ENCODE measurements at regions not wholly inside any gene's neighbourhood (a gene's known extent, or its start where the extent isn't known, plus 50 kb on each side); places are given as distances from the start of the nearest gene placed in this dataset.

- WGBS, 2 experiments (ENCODE audit: insufficient coverage in 2 of 2): 81 to 87% methylated on average over 4 to 5 of the region's 8 CpGs
Measured at GRCh38 chr6:22027040-22027725, 269.7 kb downstream of the PRL start.

GRCh38 chr6:22028403-22029090, 268.3 kb downstream of the PRL start:
- 86 to 97% methylated on average over 4 to 5 of the region's 7 CpGs for WGBS, 2 experiments (ENCODE audit: insufficient coverage in 2 of 2)
- no peaks in the 10 kb centered on the region for H3K36me3 ChIP-seq (ENCODE audit: control insufficient read depth, insufficient read depth, low read length)

More at GRCh38 chr6:22027040-22027725, 269.7 kb downstream of the PRL start:
- Histone ChIP-seq H3K9me3 (ENCODE audit: control insufficient read depth, low read length) (peaks cover 5% of the 10 kb centered on the region), H3K36me3 (ENCODE audit: control insufficient read depth, insufficient read depth, low read length) (peaks cover 7% of the 10 kb centered on the region), H3K27ac (ENCODE audit: low read depth, low read length, severe bottlenecking) (peak overlapping the region; percentile 90), H3K4me1 (ENCODE audit: control insufficient read depth, insufficient read depth, low read length, poor library complexity, severe bottlenecking) (peaks cover 47% of the 10 kb centered on the region), H3K4me3 (ENCODE audit: extremely low read depth, insufficient read depth, low read length, poor library complexity, severe bottlenecking) (no peak overlapping the region)

GRCh38 chr6:22029171-22029570, 267.7 kb downstream of the PRL start:
- 80 to 83% methylated on average over 1 of the region's 2 CpGs for WGBS, 2 experiments (ENCODE audit: insufficient coverage in 2 of 2)
- no peaks in the 10 kb centered on the region for H3K9me3 ChIP-seq (ENCODE audit: control insufficient read depth, low read length)
- no peak overlapping the region for H3K27ac ChIP-seq (ENCODE audit: low read depth, low read length, severe bottlenecking)
- no peak overlapping the region for H3K4me3 ChIP-seq (ENCODE audit: extremely low read depth, insufficient read depth, low read length, poor library complexity, severe bottlenecking)
- no peaks in the 10 kb centered on the region for H3K36me3 ChIP-seq (ENCODE audit: control insufficient read depth, insufficient read depth, low read length)
- peaks cover 38% of the 10 kb centered on the region for H3K4me1 ChIP-seq (ENCODE audit: control insufficient read depth, insufficient read depth, low read length, poor library complexity, severe bottlenecking)

More at GRCh38 chr6:22028403-22029090, 268.3 kb downstream of the PRL start:
- Histone ChIP-seq H3K9me3 (ENCODE audit: control insufficient read depth, low read length) (no peaks in the 10 kb centered on the region), H3K4me1 (ENCODE audit: control insufficient read depth, insufficient read depth, low read length, poor library complexity, severe bottlenecking) (peaks cover 44% of the 10 kb centered on the region), H3K4me3 (ENCODE audit: extremely low read depth, insufficient read depth, low read length, poor library complexity, severe bottlenecking) (no peak overlapping the region), H3K27ac (ENCODE audit: low read depth, low read length, severe bottlenecking) (no peak overlapping the region)

- Histone ChIP-seq H3K9me3 (ENCODE audit: control insufficient read depth, low read length) (no peaks in the 10 kb centered on the region), H3K36me3 (ENCODE audit: control insufficient read depth, insufficient read depth, low read length) (no peaks in the 10 kb centered on the region), H3K4me3 (ENCODE audit: extremely low read depth, insufficient read depth, low read length, poor library complexity, severe bottlenecking) (no peak overlapping the region), H3K4me1 (ENCODE audit: control insufficient read depth, insufficient read depth, low read length, poor library complexity, severe bottlenecking) (peaks cover 30% of the 10 kb centered on the region), H3K27ac (ENCODE audit: low read depth, low read length, severe bottlenecking) (no peak overlapping the region)
- WGBS, 2 experiments (ENCODE audit: insufficient coverage in 2 of 2): 90 to 94% methylated on average over 3 of the region's 6 CpGs
Measured at GRCh38 chr6:22030730-22031619, 265.9 kb downstream of the PRL start.

- no peak overlapping the region for H3K4me3 ChIP-seq (ENCODE audit: extremely low read depth, insufficient read depth, low read length, poor library complexity, severe bottlenecking)
- WGBS, 2 experiments (ENCODE audit: insufficient coverage in 2 of 2): 100% methylated on average over 1 to 2 of the region's 4 CpGs
- H3K4me1 ChIP-seq (ENCODE audit: control insufficient read depth, insufficient read depth, low read length, poor library complexity, severe bottlenecking): peaks cover 12% of the 10 kb centered on the region
- no peak overlapping the region for H3K27ac ChIP-seq (ENCODE audit: low read depth, low read length, severe bottlenecking)
- no peaks in the 10 kb centered on the region for H3K36me3 ChIP-seq (ENCODE audit: control insufficient read depth, insufficient read depth, low read length)
- H3K9me3 ChIP-seq (ENCODE audit: control insufficient read depth, low read length): peaks cover 4% of the 10 kb centered on the region
Measured at GRCh38 chr6:22035690-22036089, 261.1 kb downstream of the PRL start.

GRCh38 chr6:22036275-22036674, 260.6 kb downstream of the PRL start:
- H3K4me1 ChIP-seq (ENCODE audit: control insufficient read depth, insufficient read depth, low read length, poor library complexity, severe bottlenecking): peaks cover 9% of the 10 kb centered on the region
- WGBS, 2 experiments (ENCODE audit: insufficient coverage in 2 of 2): 33 to 52% methylated on average over 1 to 6 of the region's 7 CpGs
- no peak overlapping the region for H3K27ac ChIP-seq (ENCODE audit: low read depth, low read length, severe bottlenecking)
- peaks cover 8% of the 10 kb centered on the region for H3K9me3 ChIP-seq (ENCODE audit: control insufficient read depth, low read length)
- H3K36me3 ChIP-seq (ENCODE audit: control insufficient read depth, insufficient read depth, low read length): no peaks in the 10 kb centered on the region
- no peak overlapping the region for H3K4me3 ChIP-seq (ENCODE audit: extremely low read depth, insufficient read depth, low read length, poor library complexity, severe bottlenecking)

GRCh38 chr6:22036699-22037098, 260.1 kb downstream of the PRL start:
- Histone ChIP-seq H3K9me3 (ENCODE audit: control insufficient read depth, low read length) (peaks cover 8% of the 10 kb centered on the region), H3K27ac (ENCODE audit: low read depth, low read length, severe bottlenecking) (no peak overlapping the region), H3K4me3 (ENCODE audit: extremely low read depth, insufficient read depth, low read length, poor library complexity, severe bottlenecking) (no peak overlapping the region), H3K4me1 (ENCODE audit: control insufficient read depth, insufficient read depth, low read length, poor library complexity, severe bottlenecking) (peaks cover 8% of the 10 kb centered on the region), H3K36me3 (ENCODE audit: control insufficient read depth, insufficient read depth, low read length) (no peaks in the 10 kb centered on the region)
- WGBS, 2 experiments (ENCODE audit: insufficient coverage in 2 of 2): 86 to 91% methylated on average over 1 of the region's 3 CpGs

- 71 to 91% methylated on average over 1 to 2 of the region's 3 CpGs for WGBS, 2 experiments (ENCODE audit: insufficient coverage in 2 of 2)
- H3K9me3 ChIP-seq (ENCODE audit: control insufficient read depth, low read length): peaks cover 8% of the 10 kb centered on the region
- peaks cover 3% of the 10 kb centered on the region for H3K4me1 ChIP-seq (ENCODE audit: control insufficient read depth, insufficient read depth, low read length, poor library complexity, severe bottlenecking)
- H3K4me3 ChIP-seq (ENCODE audit: extremely low read depth, insufficient read depth, low read length, poor library complexity, severe bottlenecking): no peak overlapping the region
- H3K27ac ChIP-seq (ENCODE audit: low read depth, low read length, severe bottlenecking): no peak overlapping the region
- H3K36me3 ChIP-seq (ENCODE audit: control insufficient read depth, insufficient read depth, low read length): peaks cover 6% of the 10 kb centered on the region
Measured at GRCh38 chr6:22041797-22042480, 254.9 kb downstream of the PRL start.

DNA sequence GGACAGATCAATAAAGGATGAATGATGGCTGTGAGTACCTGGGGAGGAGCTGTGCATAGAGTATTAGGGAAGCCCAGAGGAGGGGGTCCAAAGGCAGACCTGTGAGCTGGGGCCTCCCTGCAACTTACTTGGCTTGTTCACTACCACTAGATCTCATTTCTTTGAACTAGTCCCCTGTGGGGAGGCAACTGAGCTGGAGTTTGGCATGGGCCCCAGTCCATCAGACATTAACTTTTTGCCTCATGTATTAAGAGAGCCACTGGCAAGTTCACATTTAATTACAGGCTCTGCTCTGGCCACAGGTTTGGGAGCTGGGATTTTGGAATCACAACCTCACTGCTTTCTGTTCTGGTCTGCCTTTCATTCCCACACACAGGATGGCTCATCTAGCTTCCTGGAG, 254.1 kb downstream of the PRL start:
- Histone ChIP-seq H3K27ac (ENCODE audit: low read depth, low read length, severe bottlenecking) (no peak overlapping the region), H3K4me1 (ENCODE audit: control insufficient read depth, insufficient read depth, low read length, poor library complexity, severe bottlenecking) (peaks cover 3% of the 10 kb centered on the region), H3K4me3 (ENCODE audit: extremely low read depth, insufficient read depth, low read length, poor library complexity, severe bottlenecking) (no peak overlapping the region), H3K36me3 (ENCODE audit: control insufficient read depth, insufficient read depth, low read length) (peaks cover 6% of the 10 kb centered on the region), H3K9me3 (ENCODE audit: control insufficient read depth, low read length) (peaks cover 8% of the 10 kb centered on the region)

GRCh38 chr6:22043284-22043962, 253.4 kb downstream of the PRL start:
- no peak overlapping the region for H3K4me3 ChIP-seq (ENCODE audit: extremely low read depth, insufficient read depth, low read length, poor library complexity, severe bottlenecking)
- peaks cover 3% of the 10 kb centered on the region for H3K4me1 ChIP-seq (ENCODE audit: control insufficient read depth, insufficient read depth, low read length, poor library complexity, severe bottlenecking)
- 78 to 89% methylated on average over 3 to 5 of the region's 7 CpGs for WGBS, 2 experiments (ENCODE audit: insufficient coverage in 2 of 2)
- peaks cover 8% of the 10 kb centered on the region for H3K9me3 ChIP-seq (ENCODE audit: control insufficient read depth, low read length)
- H3K27ac ChIP-seq (ENCODE audit: low read depth, low read length, severe bottlenecking): no peak overlapping the region
- peaks cover 6% of the 10 kb centered on the region for H3K36me3 ChIP-seq (ENCODE audit: control insufficient read depth, insufficient read depth, low read length)

Data from mesodermal cell (in vitro differentiated cells).